ENCODE measurements at regions not wholly inside any gene's neighbourhood (a gene's known extent, or its start where the extent isn't known, plus 50 kb on each side); places are given as distances from the start of the nearest gene placed in this dataset.

- DNase-seq, result no peak
Observed at GRCh38 chr14:25945746-25946145, 652.1 kb downstream of the NOVA1 start.

DNA sequence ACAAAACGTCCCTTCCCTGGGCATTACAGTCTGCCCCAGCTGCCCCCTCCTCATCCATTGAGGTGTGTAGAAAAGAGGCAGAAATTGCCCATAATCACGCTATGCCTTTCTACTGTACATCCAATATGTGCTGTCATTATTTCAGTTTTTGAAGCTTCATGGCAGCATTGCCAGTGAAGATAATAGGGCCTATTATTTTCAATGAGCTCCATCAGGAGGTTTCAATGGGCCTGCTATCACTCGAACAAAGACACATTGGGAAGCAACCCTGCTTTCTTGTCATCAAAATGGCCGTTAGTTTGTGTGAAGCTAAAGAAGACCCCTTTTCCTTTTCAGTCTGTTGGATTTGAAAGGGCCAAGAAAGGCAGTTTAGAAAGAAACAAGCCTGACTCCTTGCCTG, 653.8 kb downstream of the NOVA1 start:
- DNase-seq, result no peak

GRCh38 chr14:25943329-25943728, 654.5 kb downstream of the NOVA1 start:
- no peak for DNase-seq

DNA sequence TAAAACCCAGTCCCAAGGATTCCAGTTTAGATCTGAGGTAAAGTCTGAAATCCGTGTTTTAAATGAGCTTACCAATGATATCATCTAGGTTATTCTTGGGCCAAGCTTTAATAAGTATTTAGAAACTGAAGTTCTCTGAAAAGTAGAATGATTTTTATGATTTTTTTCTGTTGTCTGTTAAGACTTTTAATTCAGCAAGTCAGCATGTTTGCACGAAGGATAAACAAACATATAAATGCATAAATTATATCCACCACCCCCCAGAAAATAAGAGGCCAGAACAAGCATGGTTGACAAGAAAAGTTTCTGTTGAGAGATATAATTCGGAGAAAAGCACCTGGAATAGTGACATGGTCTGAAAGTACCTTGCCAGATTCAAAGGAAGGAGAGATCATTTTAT, 655.7 kb downstream of the NOVA1 start:
- no peak for DNase-seq

DNA sequence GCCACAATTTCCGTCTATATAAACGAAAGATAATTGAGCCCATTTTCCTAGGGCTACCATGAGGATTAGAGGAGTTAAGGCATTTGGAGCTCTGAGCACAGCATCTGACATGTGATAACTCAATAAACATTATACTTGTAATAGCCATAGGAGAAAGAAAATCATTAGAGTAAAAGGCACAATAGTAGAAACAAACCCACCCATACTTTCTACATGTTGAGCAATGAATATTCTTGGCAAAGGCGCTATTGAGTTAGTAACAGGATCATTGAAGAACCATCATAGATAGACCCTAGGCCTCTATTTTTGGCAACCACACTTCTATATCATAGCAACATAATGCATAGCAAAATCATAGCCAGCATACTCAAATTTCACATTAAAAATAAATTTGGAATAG, 664.1 kb downstream of the NOVA1 start:
- no peak for DNase-seq

DNA sequence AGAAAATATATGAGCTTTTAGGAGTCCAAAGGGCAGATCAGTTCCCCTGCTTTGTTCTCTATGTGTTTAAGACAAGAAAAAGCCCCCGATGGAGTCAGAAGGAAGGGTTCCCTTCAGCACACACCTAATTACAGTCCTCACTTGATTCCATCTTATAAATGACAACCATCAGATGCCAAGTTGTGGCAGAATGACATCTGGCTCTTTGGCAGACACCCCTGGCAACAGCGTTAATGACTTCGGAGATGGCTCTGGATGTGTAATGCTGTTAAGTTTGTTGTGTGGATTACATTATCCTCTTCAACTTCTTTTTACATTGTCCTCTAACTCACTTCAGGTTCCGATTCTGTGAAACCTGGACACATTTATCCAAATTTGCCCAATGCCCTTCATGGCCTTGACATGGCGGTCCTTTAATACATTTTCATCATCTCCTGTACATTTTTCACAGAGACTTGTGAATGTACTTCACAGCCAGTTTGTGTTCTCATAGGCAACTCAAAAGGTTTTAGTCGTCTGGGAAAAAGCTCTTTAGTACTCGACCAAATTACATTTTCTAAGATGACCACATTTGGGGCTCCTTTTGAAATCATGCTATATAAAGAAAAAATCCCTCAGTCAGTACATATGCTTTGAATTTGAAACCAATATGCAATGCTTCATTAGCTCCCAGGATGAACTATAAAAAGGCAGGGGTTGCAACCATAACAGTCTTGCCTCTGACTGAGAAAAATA, 667.8 kb downstream of the NOVA1 start:
- DNase-seq, result no peak

GRCh38 chr14:25911831-25912230, 686.0 kb downstream of the NOVA1 start:
- no peak for DNase-seq

DNA sequence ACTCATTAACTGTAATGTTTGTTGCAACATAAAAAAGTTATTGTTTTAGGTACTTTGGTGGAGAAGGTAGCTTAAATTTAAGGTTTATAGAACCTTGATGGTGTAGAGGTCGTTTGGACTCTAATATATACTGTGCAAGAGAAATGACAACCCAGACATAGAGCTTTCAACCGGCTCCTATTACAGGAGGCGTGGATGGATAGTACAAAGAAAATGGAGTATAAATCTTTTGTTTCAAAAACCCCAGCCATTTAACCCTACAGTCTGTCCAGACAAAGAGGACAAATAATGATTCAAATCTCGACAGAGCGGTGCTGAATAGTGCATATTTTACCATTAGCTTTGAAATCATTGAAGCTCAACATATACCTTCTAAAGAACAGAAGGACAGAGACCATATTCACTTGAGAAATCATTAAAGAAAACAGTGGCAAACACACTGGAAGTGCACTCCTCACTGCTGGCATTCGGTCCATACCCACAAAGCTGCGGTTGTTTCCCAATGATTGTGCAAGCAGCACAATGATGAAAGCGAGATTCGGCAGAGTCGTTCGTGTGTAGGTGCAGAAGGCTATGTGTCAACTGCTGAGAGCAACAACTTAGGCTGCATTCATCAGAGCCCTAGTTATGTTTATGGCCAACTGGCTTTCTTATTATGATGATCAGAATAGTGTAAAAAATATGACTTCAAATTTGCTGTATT, 688.6 kb downstream of the NOVA1 start:
- no peak for DNase-seq

DNA sequence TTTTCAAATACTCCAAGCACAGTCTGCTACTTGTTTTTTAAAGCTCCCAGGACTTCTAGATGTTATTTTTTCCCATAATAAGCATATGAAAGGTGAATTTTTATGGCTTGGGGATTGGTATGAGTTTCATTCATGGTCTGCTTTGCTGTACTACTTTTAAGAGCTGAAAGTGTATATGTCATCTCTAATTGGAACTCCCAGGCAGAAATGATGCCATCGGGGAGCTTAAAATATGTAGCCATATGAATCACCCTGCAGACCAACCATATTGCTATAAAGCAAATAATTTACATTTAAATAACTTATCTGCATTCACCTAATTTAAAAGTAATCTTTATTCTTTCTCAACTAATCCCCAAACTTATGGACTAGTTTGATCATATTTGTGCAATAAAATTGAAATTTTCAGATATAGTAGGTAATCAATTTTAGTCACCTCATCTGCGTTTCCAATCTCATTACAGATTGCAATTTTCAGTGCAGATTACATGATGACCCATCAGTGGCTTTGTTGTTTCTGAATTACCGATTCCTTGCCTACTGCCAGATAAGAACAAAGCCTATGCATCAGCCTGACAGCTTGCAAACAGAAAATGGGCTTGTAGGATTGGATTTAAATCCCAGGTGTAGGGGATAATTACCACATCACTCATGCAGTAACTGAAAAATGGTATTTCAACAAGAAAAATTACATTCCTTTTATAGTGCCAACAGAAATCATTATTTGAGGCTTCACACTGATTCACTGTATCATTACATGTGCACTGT, 689.4 kb downstream of the NOVA1 start:
- no peak for DNase-seq

DNA sequence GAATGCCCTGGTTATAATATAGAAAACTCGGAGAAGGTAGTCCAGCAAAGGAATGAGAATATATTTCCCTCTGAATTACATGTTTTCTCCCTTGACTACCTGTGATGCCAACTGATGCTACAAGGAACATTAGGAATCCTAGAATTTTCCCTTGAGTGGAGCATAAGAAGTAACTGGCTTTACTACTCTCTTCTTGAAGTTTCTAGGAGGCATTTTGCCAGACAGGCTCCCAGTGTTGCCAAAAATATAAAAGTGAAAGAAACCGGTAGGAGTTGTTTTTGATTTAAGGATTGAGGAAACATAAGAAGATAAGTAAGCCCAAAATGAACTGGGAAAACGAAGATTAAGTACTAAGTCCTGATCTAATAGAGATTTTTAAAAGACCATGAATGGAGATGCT, 693.4 kb downstream of the NOVA1 start:
- DNase-seq, result no peak

DNA sequence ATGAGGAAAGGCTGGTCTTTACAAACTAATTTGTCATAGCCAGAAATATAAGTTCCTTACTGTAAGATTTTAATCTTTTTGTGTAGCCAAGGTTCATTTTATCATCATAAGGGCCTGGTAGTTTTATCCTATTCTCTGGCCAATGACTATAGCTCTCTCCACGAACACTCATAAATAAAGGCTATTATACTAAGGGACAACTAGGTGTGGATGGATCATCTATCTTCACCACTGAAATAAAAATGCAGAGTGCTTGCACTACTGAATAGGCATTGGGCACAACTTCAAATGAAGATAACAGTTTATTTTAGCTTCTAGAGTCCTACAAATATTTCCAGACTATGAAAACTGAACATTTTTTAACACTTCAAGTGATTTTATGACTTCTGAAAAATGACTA, 698.6 kb downstream of the NOVA1 start:
- no peak for DNase-seq

DNA sequence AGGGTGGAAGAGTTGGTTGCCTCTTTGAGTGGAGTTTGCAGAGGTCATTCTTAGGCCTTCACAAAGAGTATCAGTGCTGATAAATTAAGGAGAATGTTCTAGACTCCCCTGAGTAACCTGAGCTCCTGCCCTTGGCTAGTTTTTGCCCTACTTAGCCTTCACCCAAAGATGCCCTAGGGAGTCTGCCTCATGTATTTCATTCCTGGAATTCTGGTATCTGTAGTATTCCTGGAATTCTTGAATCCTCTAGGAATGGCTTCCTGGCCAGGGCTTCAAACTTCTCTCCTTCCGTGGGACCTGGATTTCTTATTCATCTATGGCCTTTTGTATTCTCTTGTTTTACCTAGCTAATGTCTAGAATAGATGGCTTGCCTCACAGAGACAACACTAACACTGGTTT, 701.1 kb downstream of the NOVA1 start:
- no peak for DNase-seq

GRCh38 chr14:25895740-25896139, 702.1 kb downstream of the NOVA1 start:
- no peak for DNase-seq

DNA sequence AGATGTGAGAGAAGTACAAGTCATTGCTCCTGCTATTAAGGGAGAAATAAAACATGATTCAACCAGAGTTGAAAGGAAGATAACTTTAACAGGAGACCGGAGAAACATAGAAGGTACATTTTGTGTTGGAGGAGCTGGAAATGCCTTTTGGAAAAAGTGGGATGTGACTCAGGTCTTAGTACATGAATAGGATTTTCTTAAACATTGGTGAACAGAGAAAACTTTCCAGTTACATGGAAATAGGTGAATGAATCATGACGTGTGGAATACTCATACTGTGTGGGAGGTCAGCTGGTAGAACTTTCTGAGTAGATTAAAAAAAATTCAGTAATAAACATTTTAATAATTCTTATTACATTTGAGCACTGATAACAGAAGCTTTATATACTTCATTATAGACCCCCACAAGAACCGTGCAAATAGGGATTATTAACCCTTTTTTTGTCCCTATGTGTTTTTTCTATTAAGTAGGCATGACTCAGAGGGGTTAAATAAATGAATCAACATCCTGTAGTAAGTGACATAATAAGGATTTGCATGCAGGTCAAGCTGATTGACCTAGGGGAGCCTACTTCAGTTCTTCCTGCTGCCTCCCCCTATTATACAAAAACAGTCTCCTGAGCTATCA, 710.5 kb downstream of the NOVA1 start:
- DNase-seq, result no peak

- no peak for DNase-seq
Observed at GRCh38 chr14:25884657-25885056, 713.2 kb downstream of the NOVA1 start.

DNA sequence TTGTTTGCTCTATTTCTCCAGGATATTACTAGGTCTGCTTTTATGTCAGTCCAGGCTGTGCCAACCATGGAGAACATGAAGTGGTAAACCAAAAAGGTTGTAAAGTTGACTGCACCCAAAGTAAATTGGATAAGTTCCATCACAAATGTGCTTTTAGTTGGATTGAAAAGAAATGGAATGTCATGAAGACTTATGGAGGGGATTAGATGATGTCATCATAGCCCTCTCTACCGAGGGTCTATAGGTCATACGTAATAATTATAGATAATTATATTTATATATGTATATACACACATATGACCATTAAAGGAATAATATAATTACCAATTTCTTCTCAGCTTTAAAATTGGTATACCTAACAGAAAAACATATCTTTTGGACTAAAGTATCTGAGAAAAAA, 714.9 kb downstream of the NOVA1 start:
- no peak for DNase-seq

DNA sequence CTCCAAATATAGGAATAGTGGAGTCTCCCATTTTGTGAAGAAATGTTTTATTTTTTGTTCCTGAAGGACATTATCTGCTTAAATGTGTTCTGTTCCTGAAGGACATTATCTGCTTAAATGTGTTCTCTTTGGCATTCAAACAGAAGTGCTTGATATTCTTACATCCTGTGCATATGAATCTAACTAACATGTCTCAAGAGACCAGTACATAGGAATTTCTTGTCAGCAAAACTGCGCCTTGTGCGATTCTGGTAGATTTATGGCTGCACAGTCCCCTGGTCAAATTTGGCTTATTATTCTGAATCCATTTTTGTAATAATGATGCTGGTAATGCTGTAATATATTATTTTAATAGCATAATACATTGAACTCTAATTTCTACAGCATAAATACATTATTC, 722.4 kb downstream of the NOVA1 start:
- no peak for DNase-seq

- no peak for DNase-seq
Observed at GRCh38 chr14:25869854-25870253, 728.0 kb downstream of the NOVA1 start.

GRCh38 chr14:25868521-25869314, 729.1 kb downstream of the NOVA1 start:
- no peak for DNase-seq

DNA sequence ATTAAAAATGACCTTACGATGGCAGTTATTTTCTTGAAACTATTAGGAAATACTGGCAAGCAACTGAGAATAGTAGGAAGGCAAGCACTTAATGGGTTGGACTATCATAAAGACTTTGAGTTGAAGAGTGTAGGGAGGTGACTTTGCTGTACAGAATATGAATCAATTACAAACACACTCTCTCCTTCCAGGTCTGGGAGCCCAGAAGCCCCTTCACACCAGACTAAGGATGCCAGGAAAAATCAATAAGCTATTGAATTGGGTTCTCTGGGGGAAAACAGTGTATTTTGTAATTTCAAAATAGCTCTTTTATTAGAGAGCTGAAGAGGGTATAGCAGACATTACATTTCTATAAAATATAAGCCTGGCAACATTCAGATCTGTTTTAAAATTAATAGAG, 736.4 kb downstream of the NOVA1 start:
- no peak for DNase-seq

DNA sequence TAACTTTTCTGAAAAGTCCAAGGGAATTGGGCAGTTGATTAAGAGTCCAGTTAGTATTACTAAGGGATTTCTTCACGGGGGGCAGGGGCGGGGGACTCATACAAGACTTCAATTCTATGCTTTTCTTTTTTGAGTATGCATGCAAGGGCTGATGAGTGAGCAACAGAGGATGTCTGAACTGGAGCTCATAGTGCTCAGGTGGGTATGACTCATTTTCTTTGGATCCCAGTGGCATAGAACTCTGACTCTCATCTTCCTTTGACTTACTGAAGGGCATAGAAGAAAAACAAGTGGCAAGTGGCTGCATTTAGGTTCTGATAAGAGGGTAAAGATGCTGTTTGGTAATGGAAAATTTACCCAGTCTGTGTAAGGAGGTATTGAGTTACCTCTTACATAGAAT, 749.2 kb downstream of the NOVA1 start:
- no peak for DNase-seq

GRCh38 chr14:25846246-25846645, 751.6 kb downstream of the NOVA1 start:
- DNase-seq, result no peak

All from KG1 (cell line).